NT2/D1 (cell line): ENCODE measurements at regions not wholly inside any gene's neighbourhood (a gene's known extent, or its start where the extent isn't known, plus 50 kb on each side); places are given as distances from the start of the nearest gene placed in this dataset.

Experiments used
- SUZ12 ChIP-seq: IDR thresholded peaks from 2 replicates; pipeline ENCODE4 v1.6.1; 2011; ENCODE audit not compliant: insufficient read length, insufficient read depth; ENCODE audit errors: extremely low read depth
- YY1 ChIP-seq: IDR thresholded peaks from 2 replicates; pipeline ENCODE4 v1.6.1; 2011; ENCODE audit not compliant: insufficient read length, insufficient read depth
- ZNF274 ChIP-seq: IDR thresholded peaks from 2 replicates; pipeline ENCODE4 v1.6.1; 2011; ENCODE audit warnings: mild to moderate bottlenecking, low read depth, low read length

GRCh38 chr12:13582421-13582820 is 385.9 kb downstream of the EMP1 start:
- no peak for TF ChIP-seq YY1
- TF ChIP-seq SUZ12, result no peak
- TF ChIP-seq ZNF274, result no peak
